Stimulated activated CD8-positive, alpha-beta memory T cell treated with anti-CD3 and anti-CD28 coated beads, Interleukin-4, amount 100 ng/mL, for 24 hours (primary cell): ENCODE measurements at regions not wholly inside any gene's neighbourhood (a gene's known extent, or its start where the extent isn't known, plus 50 kb on each side); places are given as distances from the start of the nearest gene placed in this dataset.

Experiments used
- DNase-seq: peaks from one replicate; pipeline ENCODE4 v3.0.0-alpha.2; 2020; ENCODE audit warnings: low read depth

DNA sequence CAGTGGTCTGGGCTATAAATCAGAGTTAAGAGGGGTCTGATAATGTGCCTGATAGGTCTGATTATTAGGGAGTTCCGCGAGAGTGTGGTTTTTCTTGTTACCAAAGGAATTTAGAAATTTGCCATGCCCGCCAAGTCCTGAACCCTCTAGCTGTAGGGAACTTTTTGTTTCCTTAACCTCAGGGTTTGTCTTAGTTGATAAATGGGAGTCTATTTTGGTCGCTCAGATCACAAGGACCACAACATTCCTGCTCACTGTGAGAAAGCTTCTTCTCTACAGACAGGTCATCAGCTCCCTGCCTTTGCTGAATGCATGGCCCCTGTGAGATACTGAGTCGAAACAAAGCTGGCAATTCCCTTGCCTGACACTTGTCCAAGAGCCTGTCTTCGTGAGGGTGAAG is 497.8 kb downstream of the HS3ST4 start:
- DNase-seq = no peak

DNA sequence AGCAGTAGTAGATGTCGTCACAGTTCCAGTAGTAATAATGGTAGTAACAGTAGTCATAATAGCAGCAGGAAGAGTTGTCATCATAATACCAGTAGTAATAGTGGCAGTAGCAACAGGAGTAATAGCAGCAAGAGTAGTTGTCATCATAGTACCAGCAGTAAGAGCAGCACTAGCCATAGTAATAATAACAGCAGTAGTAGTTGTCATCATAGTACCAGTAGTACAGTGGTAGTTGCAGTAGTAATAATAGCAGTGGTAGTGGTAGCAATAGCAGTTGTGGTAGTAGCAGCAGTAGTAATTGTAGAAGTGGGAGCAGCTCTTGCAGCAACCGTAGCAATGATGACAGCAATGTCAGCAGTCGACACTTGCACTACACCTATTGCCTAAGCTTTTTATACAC is 502.8 kb downstream of the HS3ST4 start:
- DNase-seq = no peak

- DNase-seq = no peak
Measured at GRCh38 chr16:26195225-26195624, 503.5 kb downstream of the HS3ST4 start.

DNA sequence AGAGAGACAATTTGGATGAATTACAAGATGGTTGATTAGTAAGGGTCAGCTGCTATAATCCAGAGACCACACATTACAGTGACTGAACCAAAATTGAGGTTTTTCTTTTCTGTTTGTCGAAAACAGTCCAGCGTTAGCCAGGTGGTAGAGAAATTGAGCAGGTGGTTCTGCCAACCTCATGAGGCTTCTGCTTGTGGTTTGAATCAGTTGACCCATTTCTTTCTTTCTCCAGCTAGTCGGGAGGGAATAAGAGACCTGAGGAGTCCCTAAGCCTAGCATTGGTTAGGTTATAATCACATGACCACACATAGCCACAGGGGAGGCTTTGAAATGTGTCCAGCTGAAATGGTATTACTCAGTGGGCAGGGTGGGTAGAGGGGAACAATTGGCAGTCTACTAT is 504.6 kb downstream of the HS3ST4 start:
- no peak for DNase-seq

DNA sequence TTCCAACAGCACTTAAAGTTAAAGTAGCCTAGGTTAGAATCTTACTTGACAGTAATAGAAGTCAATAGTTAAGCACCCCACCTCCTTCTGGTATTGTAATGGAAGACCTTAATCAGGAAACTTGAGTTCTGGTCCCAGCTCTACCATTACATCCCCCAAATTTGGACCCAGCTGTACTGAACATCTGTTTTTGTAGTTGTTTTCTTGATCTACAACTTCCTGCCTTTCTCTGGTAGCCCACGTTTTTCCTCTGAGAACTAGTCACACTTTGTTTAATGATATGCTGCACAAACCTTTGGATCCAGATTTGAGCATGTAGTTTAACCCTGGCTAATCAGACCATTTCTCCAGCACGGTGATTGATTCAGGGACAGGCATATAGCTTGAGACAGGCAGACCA is 505.0 kb downstream of the HS3ST4 start:
- DNase-seq = no peak

GRCh38 chr16:26197707-26198106 is 505.9 kb downstream of the HS3ST4 start:
- DNase-seq = no peak

GRCh38 chr16:26198221-26198620 is 506.5 kb downstream of the HS3ST4 start:
- no peak for DNase-seq

DNA sequence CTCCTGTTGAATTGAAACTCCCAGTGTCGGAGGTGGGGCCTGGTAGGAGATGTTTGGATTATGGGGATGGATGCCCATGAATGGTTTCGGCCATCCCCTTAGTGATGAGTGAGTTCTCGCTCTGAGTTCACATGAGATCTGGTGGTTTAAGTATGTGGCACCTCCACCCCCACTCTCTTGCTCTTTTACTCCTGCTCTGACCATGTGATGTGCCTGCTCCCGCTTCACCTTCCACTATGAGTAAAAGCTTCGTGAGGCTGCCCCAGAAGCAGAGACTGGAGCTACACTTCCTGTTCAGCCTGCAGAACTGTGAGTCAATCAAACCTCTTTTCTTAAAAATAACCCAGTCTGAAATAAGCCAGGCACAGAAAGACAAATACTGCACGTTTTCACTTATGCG is 512.4 kb downstream of the HS3ST4 start:
- no peak for DNase-seq

GRCh38 chr16:26211542-26211941 is 519.8 kb downstream of the HS3ST4 start:
- DNase-seq = no peak

- DNase-seq = no peak
Measured at GRCh38 chr16:26212599-26212998, 520.8 kb downstream of the HS3ST4 start.

GRCh38 chr16:26214581-26215174 is 522.9 kb downstream of the HS3ST4 start:
- DNase-seq = no peak

DNA sequence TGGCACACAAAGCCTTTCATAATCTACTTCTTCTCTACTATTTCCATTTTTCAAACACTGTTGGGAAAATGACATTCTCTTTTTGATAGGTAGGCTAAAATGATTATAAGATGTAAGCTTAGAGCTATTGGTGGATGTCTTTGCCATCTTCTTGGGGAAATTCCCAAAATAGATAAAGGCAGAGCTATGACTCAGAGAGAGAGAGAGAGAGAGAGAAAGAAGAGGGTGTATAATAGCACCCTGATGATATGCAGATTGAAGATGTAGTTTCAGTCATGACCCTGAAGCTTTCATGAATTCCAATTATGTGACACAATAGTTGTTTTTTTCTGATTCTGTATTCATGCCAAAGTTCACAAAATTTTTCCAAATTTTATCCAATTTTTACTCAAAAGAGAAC is 529.1 kb downstream of the HS3ST4 start:
- no peak for DNase-seq

- no peak for DNase-seq
Measured at GRCh38 chr16:26231647-26232046, 539.9 kb downstream of the HS3ST4 start.

DNA sequence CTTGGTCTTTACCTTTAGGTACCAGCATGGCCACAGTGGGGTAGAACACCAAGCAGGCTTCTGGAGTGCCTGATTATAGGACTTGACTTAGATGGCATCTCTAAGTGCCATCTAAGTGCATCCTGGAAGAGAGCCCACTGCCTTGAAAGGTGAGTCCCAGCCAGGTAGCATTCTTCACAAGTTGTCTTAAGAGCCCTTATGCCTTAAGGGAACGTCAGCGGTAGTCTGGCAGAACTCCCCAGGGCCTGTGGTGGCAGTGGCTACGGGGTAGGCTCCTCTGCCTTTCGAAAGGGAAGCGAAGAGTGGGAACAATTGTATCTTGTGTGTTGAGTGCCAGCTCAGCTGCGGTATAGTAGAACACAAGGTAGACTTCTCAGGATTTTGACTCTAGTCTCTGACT is 549.0 kb downstream of the HS3ST4 start:
- no peak for DNase-seq

GRCh38 chr16:26247063-26247462 is 555.3 kb downstream of the HS3ST4 start:
- DNase-seq = no peak

DNA sequence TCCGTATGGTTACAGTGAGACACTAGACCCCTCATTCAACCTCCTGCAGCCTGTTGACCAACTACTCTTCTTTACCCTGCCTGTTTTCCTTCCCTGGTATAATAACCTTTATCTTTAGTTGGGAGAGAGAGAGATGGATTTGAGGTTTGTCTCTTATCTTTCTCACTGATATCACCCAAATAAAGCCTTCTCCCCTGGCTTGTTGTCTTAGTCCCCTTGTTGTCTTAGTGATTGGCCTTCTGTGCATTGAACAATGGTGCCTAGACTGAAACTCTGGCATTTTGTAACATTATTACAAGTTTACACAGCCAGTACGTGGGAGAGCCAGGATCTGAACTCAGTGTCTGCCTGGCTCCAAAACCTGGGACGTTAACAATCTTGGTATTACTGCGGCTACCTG is 560.8 kb downstream of the HS3ST4 start:
- no peak for DNase-seq

GRCh38 chr16:26261621-26262020 is 569.9 kb downstream of the HS3ST4 start:
- DNase-seq = no peak

GRCh38 chr16:26263406-26263805 is 571.6 kb downstream of the HS3ST4 start:
- no peak for DNase-seq

DNA sequence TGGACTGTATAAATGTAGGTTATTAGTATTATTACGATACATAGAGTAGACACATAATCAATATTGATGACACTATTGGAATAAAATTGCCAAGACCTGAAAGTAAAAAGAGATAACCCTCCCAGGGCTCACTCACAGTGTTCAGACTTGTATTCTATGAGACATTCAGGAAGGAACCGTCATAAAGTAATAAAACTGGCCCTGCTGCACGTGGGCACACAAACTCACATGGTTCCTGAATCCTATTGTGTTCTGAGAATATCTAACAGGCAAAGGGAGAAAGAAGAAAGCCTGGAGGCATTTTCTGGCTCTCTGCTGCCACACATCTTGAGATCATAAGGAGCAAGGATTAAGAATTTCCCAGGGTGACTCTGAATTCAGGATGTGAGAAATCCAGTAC is 575.9 kb downstream of the HS3ST4 start:
- no peak for DNase-seq

DNA sequence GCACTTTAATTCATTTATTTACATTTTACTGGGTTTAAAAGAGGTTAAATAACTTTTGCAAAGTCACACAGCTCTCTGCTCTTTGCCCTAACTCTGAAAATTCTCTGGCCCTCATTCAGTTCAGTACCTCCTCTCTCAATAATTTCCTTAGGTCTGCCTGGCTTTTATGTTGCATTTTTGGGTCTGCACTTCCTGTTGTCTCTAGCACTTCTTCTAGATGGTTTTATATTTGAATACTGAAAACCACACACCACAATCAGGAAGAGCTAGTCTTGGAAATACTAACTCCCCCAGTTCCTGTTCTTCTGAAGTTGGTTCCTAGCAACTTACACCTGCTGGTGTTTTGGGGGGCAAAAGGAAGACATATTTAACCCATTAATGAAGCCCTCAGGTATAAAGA is 577.9 kb downstream of the HS3ST4 start:
- DNase-seq = no peak

DNA sequence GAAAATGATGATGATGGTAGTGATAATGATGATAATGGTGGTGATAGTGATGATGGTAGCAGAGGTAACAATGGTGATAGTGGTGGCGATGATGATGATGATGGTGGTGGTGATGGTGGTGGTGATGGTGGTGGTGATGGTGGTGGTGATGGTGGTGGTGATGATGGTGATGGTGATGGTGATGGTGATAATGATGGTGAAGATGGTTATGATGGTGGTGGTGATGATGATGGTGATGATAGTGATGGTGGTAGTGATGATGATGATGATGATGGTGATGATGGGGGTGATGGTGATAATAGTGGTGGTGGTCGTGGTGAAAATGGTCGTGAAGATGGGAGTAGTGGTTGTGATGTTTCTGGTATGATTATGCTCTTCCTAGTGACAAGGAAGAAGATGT is 581.8 kb downstream of the HS3ST4 start:
- no peak for DNase-seq

GRCh38 chr16:26275021-26275590 is 583.3 kb downstream of the HS3ST4 start:
- no peak for DNase-seq

DNA sequence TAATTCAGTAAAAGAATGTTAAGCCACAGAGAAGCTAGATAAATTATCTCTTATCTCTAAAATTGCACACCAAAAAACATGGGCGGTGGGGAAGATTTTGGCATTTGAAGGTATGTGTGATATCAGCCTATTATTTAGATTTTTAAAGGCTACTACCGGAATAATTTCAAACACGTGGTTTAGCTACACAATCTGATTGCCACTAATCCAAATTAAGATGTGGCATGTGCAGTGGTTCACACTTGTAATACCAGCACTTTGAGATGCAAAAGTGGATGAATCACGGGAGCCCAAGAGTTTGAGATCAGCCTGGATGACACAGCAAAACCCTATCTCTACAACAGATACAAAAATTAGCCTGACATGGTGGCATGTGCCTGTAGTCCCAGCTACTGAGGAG is 584.5 kb downstream of the HS3ST4 start:
- DNase-seq = no peak

DNA sequence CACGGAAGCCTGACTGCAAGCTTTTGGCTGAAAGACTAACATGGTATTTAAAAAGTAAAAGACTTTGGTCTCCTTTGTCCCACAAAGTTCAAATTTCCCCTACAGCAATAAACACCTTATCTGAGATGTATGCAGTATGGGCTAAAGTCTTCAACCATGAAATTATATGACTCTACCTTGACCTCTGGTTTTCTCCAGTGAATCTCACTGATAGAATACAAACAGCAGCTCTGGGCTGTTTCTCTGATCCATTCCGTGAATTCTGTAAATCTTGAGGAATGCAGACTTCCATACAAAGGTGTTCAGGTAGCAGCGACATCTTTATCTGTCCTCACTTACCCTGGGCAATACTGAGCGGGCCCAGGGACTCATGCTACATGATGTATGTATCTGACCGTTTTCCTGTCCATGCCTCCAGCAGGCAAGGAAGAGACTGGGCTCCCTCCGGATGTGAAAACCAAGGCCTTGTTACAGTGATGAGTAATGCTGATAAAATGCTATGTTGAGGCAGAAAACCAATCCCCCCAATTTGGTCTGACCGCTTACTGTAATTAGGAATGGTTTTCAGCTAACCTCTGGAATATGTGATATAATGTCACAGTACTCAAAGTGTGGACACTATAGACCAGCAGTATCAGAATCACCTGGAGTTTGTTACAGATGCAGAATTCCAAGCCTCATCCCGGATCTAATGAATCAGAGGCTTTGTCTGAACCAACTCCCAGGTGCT is 589.8 kb downstream of the HS3ST4 start:
- DNase-seq = no peak
